Ishikawa (cell line): ENCODE measurements at regions not wholly inside any gene's neighbourhood (a gene's known extent, or its start where the extent isn't known, plus 50 kb on each side); places are given as distances from the start of the nearest gene placed in this dataset.

Experiments
- EGR1 ChIP-seq: IDR thresholded peaks from 2 replicates; pipeline ENCODE4 v1.6.1; 2012
- EP300 ChIP-seq: IDR thresholded peaks from 2 replicates; pipeline ENCODE4 v1.6.1; 2012; ENCODE audit warnings: borderline replicate concordance
- RAD21 ChIP-seq: IDR thresholded peaks from 2 replicates; pipeline ENCODE4 v1.6.1; 2012; ENCODE audit warnings: low read depth
- TCF12 ChIP-seq: IDR thresholded peaks from 2 replicates; pipeline ENCODE4 v1.6.1; 2012; ENCODE audit warnings: low read depth
- TF ChIP-seq, protein P1 (sequence below): IDR thresholded peaks from 2 replicates; pipeline ENCODE4 v1.6.1; 2012; ENCODE audit warnings: low read depth, mild to moderate bottlenecking

DNA sequence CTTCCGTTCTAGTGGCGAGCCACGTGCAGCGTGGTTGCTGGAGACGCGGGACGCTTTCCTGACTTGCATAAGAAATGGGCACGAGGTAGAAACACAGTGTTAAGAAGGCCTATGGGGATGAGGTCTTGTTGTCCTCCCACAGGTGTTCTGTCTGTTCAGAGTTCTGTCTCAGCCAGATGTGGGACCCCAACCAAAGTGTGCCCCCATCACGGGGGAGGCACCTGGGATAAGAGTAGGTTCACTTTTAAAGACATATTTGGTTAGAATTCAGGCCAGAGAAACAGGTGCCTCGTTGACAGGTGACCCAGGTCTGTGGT, 56.0 kb upstream of the PITRM1 start:
- TF ChIP-seq RAD21 (no peak), TCF12 (no peak), EGR1 (no peak), EP300 (no peak)
- TF ChIP-seq, protein P1, sequence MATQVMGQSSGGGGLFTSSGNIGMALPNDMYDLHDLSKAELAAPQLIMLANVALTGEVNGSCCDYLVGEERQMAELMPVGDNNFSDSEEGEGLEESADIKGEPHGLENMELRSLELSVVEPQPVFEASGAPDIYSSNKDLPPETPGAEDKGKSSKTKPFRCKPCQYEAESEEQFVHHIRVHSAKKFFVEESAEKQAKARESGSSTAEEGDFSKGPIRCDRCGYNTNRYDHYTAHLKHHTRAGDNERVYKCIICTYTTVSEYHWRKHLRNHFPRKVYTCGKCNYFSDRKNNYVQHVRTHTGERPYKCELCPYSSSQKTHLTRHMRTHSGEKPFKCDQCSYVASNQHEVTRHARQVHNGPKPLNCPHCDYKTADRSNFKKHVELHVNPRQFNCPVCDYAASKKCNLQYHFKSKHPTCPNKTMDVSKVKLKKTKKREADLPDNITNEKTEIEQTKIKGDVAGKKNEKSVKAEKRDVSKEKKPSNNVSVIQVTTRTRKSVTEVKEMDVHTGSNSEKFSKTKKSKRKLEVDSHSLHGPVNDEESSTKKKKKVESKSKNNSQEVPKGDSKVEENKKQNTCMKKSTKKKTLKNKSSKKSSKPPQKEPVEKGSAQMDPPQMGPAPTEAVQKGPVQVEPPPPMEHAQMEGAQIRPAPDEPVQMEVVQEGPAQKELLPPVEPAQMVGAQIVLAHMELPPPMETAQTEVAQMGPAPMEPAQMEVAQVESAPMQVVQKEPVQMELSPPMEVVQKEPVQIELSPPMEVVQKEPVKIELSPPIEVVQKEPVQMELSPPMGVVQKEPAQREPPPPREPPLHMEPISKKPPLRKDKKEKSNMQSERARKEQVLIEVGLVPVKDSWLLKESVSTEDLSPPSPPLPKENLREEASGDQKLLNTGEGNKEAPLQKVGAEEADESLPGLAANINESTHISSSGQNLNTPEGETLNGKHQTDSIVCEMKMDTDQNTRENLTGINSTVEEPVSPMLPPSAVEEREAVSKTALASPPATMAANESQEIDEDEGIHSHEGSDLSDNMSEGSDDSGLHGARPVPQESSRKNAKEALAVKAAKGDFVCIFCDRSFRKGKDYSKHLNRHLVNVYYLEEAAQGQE: no peak
